ENCODE measurements at regions not wholly inside any gene's neighbourhood (a gene's known extent, or its start where the extent isn't known, plus 50 kb on each side); places are given as distances from the start of the nearest gene placed in this dataset.

DNA sequence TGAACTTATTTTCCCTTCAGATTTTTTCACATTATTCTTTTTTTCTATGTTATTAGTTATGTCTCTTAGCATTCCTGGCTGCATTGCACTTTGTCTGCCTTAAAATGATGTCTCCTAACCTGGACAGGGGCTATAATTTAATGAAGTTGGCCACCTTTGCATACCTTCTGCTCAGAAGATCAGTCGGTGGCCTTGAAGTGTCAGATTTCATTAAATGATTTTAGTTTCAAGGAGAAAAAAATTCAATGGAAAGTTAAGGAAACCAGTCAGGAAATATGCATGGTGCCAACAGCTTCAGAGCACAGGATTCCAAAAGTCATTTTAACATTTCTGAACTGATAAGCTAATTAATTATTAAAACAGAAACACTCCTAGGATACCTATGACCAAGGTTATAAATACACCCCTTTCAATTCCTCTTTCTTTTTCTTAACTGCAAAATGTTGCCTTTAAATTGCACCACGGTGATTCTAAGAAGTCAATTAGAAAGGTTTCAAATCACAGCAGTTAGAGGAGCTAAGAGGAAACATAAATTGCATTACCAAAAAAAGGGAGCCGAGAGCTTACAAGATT, 533.4 kb downstream of the KCNJ2 start:
- TF ChIP-seq, protein P1, sequence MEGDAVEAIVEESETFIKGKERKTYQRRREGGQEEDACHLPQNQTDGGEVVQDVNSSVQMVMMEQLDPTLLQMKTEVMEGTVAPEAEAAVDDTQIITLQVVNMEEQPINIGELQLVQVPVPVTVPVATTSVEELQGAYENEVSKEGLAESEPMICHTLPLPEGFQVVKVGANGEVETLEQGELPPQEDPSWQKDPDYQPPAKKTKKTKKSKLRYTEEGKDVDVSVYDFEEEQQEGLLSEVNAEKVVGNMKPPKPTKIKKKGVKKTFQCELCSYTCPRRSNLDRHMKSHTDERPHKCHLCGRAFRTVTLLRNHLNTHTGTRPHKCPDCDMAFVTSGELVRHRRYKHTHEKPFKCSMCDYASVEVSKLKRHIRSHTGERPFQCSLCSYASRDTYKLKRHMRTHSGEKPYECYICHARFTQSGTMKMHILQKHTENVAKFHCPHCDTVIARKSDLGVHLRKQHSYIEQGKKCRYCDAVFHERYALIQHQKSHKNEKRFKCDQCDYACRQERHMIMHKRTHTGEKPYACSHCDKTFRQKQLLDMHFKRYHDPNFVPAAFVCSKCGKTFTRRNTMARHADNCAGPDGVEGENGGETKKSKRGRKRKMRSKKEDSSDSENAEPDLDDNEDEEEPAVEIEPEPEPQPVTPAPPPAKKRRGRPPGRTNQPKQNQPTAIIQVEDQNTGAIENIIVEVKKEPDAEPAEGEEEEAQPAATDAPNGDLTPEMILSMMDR (IDR thresholded peaks at IDR 0.05) = no peak

DNA sequence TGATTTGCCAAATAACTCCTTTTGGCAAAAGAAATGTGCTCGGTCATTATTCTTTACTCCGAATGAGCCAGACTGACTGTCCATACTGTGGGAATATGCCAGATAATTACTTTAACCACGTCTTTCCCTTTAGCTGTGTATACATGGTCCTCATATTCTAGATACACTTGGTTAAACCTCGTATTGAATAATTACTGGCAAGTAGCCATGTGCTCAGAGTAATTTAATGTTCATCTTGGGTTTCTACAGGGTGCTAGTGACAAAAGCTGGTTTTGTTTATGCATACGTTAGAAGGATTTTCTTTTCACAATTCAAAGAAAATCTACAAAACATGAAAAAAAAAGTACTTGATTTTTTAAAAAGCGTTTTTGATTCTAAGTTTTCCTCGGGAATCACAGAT, 540.3 kb downstream of the KCNJ2 start:
- no peak overlapping the region for H3K4me3 ChIP-seq

More for the DNA sequence above, 533.4 kb downstream of the KCNJ2 start:
- Histone ChIP-seq H3K9me3 (no peaks in the 10 kb centered on the region), H3K36me3 (no peaks in the 10 kb centered on the region), H3K4me1 (no peaks in the 10 kb centered on the region), H3K4me3 (no peak overlapping the region), H3K27me3 (no peaks in the 10 kb centered on the region), H3K27ac (no peak overlapping the region)
- DNase-seq (ENCODE audit: low spot score) = no peak

GRCh38 chr17:70713694-70714093, 544.4 kb downstream of the KCNJ2 start:
- Histone ChIP-seq H3K27ac (no peak overlapping the region), H3K4me1 (no peaks in the 10 kb centered on the region), H3K4me3 (no peak overlapping the region), H3K27me3 (no peaks in the 10 kb centered on the region), H3K9me3 (no peaks in the 10 kb centered on the region), H3K36me3 (no peaks in the 10 kb centered on the region)
- DNase-seq (ENCODE audit: low spot score) = no peak
- TF ChIP-seq, protein P1 (IDR thresholded peaks at IDR 0.05) = no peak

More for the DNA sequence above, 540.3 kb downstream of the KCNJ2 start:
- no peaks in the 10 kb centered on the region for H3K9me3 ChIP-seq
- H3K27ac ChIP-seq = no peak overlapping the region
- H3K36me3 ChIP-seq = no peaks in the 10 kb centered on the region
- no peaks in the 10 kb centered on the region for H3K4me1 ChIP-seq
- TF ChIP-seq, protein P1 (IDR thresholded peaks at IDR 0.05) = no peak
- H3K27me3 ChIP-seq = no peaks in the 10 kb centered on the region
- DNase-seq (ENCODE audit: low spot score) = no peak

DNA sequence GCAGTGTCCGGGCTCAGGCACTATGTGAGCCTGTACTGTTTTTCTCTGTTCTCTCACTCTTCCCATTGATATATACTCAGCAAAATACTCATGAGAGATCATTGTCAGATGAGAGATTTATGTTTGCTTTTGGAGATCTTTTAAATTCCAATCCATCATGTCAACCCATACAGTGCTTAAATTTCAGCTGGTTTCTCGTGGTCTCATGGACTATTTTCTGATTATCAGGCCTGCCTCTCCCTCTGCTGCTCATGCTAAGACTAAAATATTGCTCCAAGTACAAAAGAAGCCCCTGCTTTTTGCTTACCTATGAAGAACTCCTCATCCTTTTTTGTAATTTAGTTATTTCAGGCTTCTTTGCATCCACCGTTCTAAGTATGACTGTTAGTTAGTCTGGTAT, 547.2 kb downstream of the KCNJ2 start:
- no peaks in the 10 kb centered on the region for H3K9me3 ChIP-seq
- TF ChIP-seq, protein P1 (IDR thresholded peaks at IDR 0.05) = no peak
- H3K4me1 ChIP-seq = no peaks in the 10 kb centered on the region
- no peak overlapping the region for H3K27ac ChIP-seq
- no peaks in the 10 kb centered on the region for H3K27me3 ChIP-seq
- no peaks in the 10 kb centered on the region for H3K36me3 ChIP-seq
- DNase-seq (ENCODE audit: low spot score) = no peak
- no peak overlapping the region for H3K4me3 ChIP-seq

DNA sequence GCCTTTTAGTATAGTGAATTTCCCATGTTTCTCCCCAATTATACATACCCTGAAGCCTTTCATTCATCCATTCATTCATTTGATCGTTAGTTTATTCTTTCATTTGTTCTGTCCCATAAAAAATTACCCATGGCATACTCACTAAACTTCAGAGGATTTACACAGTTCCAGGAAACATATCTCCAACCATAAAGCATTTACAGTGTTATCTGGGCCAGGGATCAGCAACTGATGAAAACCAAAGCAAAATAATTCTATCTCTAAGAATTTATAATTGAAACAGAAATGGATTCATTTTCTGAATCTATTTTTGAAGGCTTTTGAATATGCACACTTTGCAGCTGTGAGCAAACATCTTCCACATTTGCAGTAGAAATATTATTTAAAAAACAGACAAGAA, 547.7 kb downstream of the KCNJ2 start:
- no peaks in the 10 kb centered on the region for H3K4me1 ChIP-seq
- no peak overlapping the region for H3K4me3 ChIP-seq
- H3K27ac ChIP-seq = no peak overlapping the region
- H3K36me3 ChIP-seq = no peaks in the 10 kb centered on the region
- H3K27me3 ChIP-seq = no peaks in the 10 kb centered on the region
- no peak for DNase-seq (ENCODE audit: low spot score)
- no peaks in the 10 kb centered on the region for H3K9me3 ChIP-seq
- TF ChIP-seq, protein P1 (IDR thresholded peaks at IDR 0.05) = no peak

GRCh38 chr17:70736375-70736957, 567.1 kb downstream of the KCNJ2 start:
- H3K4me3 ChIP-seq = no peak overlapping the region
- no peaks in the 10 kb centered on the region for H3K9me3 ChIP-seq
- TF ChIP-seq, protein P1 (IDR thresholded peaks at IDR 0.05) = no peak
- H3K36me3 ChIP-seq = no peaks in the 10 kb centered on the region
- H3K27ac ChIP-seq = no peak overlapping the region
- H3K4me1 ChIP-seq = no peaks in the 10 kb centered on the region
- H3K27me3 ChIP-seq = no peaks in the 10 kb centered on the region
- DNase-seq (ENCODE audit: low spot score) = no peak
